GM23248 (cell line): ENCODE measurements at regions not wholly inside any gene's neighbourhood (a gene's known extent, or its start where the extent isn't known, plus 50 kb on each side); places are given as distances from the start of the nearest gene placed in this dataset.

Experiments used
- EZH2 ChIP-seq: fragments of 200-600 bp; sonication (generic); IDR thresholded peaks from 2 replicates; pipeline ENCODE4 v1.6.1; 2018; ENCODE audit warnings: antibody characterized with exemption, mild to moderate bottlenecking; ENCODE audit not compliant: insufficient read depth, poor library complexity, severe bottlenecking
- EZH2phosphoT487 ChIP-seq: fragments of 200-600 bp; sonication (generic); IDR thresholded peaks from 2 replicates; pipeline ENCODE4 v1.6.1; 2018; ENCODE audit warnings: antibody characterized with exemption, moderate library complexity, mild to moderate bottlenecking, low read depth; ENCODE audit not compliant: insufficient read depth

- TF ChIP-seq EZH2phosphoT487 (no peak), EZH2 (no peak)
Measured at GRCh38 chr7:17709599-17709998, 230.7 kb downstream of the SNX13 start.
